ENCODE measurements at regions not wholly inside any gene's neighbourhood (a gene's known extent, or its start where the extent isn't known, plus 50 kb on each side); places are given as distances from the start of the nearest gene placed in this dataset.
"Not testable (repeated sequence)": the region's sequence is repeated elsewhere in the genome, so short reads cannot be mapped to it uniquely, and the experiment has no call there.

DNA sequence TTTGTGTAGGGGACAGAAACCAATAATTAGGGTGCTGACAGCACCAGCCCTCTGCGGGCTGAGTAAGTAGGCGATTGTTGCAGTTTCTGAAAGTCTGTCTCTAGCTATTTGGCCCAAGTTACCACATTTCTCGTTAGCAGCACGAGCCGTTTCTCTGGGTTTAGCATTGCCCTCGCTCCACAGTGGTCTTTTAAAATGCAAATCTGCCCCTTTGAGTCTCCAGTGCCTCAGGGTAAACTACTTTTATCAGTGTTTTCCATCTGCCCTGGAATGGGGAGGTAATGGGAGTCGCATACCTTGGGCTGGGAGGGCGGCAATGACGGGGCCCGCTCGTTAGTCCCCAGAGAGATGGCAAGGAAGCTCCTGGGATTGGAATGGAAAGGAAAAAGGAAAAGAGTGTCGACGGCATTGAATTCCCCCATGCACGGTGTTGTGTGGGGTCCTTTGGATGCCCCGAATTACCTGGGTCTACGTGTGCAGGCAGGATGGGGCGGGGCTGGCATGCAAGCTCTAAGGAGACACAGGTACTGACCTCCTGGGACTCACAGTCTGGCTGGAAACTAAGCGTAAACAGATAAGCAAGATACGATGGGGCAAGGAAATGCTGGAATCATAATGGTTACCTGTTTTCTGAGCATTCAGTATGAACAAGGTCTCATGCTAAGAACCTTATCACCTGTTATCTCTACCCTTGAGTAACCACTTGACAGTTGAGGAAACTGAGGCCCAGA lies 131.8 kb upstream of the MAP1LC3B2 start:
- DNase-seq (ENCODE audit: low read depth in 1 of 2, low spot score in 1 of 2): no peak

DNA sequence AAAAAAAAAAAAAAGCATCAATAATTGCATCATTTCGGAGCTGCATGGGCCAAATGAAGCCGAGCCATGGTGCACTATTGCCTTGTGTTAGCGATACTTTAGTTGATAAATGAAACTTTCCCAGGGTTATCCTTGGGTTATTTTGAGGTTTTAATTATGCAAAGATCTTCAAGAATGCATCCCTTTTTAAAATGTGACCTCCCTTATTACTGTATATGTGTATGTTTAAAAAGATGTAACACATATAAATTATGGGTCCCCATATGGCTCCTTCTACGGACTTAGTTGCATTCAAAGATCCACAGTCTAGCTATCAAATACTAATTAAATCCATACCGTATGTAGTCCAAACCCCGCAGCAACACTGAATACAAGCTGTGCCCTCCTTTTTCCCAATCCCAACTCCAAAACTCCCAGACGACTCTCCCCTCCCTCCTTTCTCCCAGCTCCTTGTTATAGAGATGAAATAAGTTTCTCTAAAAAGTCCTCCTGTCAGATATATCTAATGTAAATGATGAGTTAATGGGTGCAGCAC lies 129.3 kb upstream of the MAP1LC3B2 start:
- no peak for DNase-seq (ENCODE audit: low read depth in 1 of 2, low spot score in 1 of 2)

DNA sequence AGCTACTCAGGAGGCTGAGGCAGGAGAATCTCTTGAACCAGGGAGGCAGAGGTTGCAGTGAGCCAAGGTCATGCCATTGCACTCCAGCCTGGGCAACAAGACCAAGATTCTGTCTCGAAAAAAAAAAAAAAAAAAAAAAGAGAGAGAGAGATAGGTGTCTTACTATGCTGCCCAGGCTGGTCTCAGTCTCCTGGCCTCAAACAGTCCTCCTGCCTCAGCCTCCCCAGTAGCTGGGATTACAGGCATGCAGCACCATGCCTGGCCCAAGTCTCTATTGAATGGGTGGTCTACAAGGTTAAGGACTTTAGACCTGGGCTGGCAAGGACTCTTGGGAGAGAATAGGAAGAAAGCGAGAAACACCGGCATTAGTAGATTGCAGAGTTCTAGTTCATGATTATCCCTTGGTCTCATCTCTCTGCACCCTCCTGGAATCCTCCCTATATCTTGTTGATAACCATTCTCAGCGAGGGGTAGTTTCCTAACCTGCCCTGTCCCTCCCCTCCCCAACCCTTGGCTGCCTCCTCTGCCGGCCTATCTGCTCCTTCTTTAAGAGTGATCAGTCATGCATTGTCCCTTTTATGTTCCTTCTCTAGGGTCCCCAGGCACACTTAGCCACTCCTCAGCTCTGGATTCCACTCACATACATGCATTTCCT lies 128.1 kb upstream of the MAP1LC3B2 start:
- DNase-seq (ENCODE audit: low read depth in 1 of 2, low spot score in 1 of 2): no peak

DNA sequence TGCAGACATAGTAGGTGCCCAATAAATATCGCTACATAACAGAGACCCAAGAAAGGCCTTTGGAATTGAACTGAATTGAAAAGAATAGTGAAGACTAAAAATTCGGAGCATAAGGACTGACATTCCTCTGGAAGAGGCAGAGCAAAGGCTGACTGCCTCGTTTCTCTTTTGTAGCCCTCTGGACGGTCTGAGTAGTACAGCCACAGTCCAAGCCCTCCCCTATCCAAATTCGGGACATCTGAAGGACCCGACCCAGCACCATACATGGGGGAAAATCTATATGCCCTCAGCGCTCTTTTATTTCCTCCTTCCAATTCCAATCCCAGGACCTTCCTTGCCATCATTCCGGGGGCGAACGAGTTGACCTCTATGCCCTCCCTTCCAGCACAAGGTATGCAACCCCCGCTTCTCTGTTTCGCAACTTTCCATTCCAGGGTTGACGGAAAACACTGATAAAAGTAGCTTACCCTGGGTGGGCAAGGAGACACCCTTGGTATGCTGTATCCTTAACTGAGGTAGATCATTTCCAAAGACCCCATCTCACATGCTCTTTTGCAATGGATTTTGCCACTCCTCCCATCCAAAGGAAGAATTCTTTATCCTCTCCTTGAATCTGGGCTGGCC lies 127.4 kb upstream of the MAP1LC3B2 start:
- no peak for DNase-seq (ENCODE audit: low read depth in 1 of 2, low spot score in 1 of 2)

- DNase-seq (ENCODE audit: low read depth in 1 of 2, low spot score in 1 of 2): no peak
Measured at GRCh38 chr12:116432314-116432750, 126.8 kb upstream of the MAP1LC3B2 start.

DNA sequence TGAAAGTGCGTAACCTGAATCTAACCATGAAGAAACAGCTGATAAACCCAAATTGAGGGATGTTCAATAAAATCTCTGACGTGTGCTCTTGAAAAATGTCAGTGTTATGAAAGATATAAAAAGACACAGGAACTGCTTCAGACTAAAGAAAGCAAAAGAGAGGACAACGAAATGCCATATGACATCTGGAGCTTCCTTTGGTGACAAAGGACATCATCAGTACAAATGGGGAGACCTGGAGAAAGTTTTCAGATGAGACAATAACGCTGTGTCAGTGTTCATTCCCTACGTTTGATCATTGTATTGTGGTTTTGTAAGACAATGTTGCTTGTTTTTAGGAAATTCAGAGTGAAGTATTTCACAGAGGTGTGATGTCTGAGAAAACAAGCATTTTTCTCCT lies 125.9 kb upstream of the MAP1LC3B2 start:
- DNase-seq (ENCODE audit: low read depth in 1 of 2, low spot score in 1 of 2): no peak

- no peak for DNase-seq (ENCODE audit: low read depth in 1 of 2, low spot score in 1 of 2)
Measured at GRCh38 chr12:116434155-116435011, 124.8 kb upstream of the MAP1LC3B2 start.

GRCh38 chr12:116435984-116436383 lies 123.2 kb upstream of the MAP1LC3B2 start:
- DNase-seq (ENCODE audit: low read depth in 1 of 2, low spot score in 1 of 2): no peak

DNA sequence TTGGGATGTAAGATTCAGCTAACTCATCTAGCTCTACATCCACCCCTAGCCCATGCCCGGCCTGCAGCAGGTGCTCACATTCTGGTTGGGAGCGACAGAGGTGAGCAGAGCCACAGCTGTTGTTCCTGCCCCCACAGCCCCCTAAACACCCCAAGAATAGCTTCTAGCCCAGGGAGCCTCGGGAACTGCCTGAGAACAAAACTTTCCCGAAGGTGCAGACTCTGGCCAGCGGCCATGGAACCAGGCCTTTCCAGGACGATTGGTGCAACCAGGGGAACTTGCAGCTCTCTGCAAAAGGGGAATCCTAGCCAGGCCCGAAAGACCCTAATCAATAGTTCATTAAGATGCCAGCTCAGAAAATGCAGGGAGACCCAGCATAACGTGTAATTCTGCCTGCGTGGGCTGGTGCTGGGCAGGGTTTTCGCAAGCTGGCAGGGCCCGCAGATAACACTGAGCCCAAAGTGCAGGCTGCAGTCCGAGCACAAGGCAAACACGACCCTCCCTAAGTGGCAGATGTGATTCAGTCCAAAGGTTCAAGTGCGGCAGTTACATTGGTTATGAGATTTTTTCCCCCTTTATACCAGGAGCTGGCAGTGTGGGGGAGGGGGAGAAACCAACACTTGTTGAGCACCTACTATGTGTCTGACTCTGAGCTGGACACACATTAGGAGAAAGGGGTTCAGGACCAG lies 122.5 kb upstream of the MAP1LC3B2 start:
- DNase-seq (ENCODE audit: low read depth in 1 of 2, low spot score in 1 of 2): no peak

DNA sequence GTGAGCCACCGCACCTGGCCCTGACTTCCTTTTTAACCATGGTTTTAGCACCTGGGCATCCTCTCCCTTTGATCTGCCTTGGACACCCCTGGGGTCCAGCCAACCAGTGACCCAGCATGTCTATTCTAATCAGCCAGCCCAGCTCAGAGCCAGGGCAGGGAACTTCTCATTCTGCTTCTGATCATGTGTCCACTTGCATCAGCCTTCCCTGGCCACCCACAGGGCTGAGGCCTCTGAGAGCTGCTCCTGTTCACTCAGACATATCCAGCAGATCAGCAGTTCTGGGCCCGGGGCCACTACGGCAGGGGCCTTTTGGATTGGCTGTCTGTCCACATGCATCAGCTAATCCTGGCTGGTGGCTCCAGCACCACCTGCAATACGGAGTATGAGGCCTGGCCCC lies 117.9 kb upstream of the MAP1LC3B2 start:
- DNase-seq (ENCODE audit: low read depth in 1 of 2, low spot score in 1 of 2): no peak

DNA sequence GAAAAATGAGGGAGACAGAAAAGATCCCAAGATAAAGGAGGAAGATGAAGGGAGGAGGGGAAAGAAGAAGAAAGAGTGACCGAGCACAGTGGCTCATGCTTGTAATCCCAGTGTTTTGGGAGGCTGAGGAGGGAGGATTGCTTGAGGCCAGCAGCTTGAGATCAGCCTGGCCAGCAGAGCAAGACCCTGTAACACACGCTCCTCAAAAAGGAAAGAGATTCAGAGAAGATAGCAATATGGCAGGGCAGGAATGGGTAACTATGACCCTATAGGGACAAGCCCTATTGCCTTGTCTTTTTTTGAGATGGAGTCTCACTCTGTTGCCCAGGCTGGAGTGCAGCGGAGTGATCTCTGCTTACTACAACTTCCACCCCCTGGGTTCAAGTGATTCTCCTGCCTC lies 116.9 kb upstream of the MAP1LC3B2 start:
- DNase-seq (ENCODE audit: low read depth in 1 of 2, low spot score in 1 of 2): no peak

DNA sequence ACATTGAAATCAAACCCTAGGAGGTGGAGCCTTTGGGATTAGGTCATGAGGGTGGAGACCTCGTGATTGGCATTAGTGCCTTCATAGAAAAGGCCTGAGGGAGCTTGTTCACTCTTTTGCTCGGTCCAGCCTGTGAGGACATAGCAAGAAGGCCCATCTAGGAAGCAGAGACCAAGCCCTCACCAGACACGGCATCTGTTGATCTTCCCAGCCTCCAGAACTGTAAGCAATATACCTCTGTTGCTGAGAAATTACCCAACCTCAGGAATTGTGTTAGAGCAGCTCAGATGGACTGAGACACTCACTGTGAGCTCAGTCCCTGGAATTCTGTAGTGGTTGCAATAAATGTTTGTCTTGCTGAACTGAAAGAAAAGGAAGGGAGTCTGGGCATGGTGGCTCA lies 116.2 kb upstream of the MAP1LC3B2 start:
- DNase-seq (ENCODE audit: low read depth in 1 of 2, low spot score in 1 of 2): no peak

DNA sequence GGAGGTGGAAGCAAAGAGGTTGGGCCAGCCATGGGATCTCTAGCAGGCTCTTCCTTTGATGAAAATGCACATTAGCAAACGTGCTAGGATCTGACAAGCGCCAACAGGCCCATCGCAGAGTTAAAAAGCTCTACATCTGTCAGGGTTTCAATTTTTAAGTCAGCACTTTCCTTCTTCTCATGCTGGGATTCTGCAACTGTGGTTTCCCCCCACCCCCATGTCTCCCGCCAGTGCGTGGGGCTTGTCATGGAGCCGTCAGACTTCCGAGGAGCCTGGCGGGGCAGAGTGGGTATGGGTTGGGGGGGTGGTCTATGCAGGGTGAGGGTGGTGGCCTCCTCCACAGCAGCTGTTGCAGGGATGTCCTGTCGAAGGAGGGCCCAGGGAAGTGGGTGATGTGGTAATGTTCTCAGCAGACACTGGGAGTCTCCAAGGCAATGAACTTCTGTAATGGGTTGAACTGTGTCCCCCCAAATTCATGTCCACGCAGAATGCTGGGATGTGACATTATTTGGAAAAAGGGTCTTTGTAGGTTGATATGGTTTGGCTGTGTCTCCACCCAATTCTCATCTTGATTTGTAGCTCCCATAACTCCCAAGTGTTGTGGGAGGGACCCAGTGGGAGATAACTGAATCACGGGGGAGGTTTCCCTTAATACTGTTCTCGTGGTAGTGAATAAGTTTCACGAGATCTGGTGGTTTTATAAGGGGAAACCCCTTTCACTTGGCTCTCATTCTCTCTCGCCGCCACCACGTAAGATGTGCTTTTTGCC lies 115.2 kb upstream of the MAP1LC3B2 start:
- DNase-seq (ENCODE audit: low read depth in 1 of 2, low spot score in 1 of 2): no peak

DNA sequence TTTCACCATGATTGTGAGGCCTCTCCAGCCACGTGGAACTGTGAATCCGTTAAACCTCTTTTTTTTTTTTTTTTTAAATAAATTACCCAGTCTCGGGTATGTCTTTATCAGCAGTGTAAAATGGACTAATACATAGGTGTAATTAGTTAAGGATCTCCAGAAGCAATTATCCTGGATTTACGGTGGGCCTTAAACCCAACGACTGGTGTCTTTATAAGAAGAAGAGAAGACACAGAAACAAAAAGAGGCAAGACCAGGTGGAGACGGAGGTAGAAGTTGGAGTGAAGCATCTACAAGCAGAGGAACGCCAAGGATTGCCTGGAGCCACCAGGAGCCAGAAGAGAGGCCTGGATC lies 114.6 kb upstream of the MAP1LC3B2 start:
- no peak for DNase-seq (ENCODE audit: low read depth in 1 of 2, low spot score in 1 of 2)

DNA sequence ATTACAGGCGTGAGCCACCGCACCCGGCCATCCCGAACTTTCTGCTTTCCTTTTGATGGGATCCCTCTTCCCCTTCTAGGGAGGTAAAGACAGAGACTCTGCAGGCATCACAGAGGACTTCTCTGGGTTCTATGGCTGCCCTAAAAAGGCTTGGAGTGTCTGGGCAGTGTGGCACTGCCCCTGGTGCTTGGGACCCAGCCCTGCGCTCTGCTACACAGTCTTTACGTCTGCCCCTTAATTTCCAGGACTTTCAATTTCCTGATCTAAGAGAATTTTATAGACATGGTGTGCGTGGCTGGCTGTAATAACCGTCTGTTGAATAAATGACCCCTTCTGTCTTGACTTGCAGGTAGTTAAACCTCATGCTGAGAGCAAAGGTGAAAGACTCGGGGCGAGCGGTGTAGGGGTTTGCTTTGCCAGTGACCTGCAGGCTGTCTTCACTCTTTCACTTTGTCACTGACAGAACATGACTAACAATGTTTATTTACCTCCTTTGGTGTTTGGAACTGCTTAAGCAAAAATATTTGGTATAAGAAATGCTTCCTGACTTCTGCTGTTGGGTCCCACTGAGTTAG lies 110.9 kb upstream of the MAP1LC3B2 start:
- DNase-seq (ENCODE audit: low read depth in 1 of 2, low spot score in 1 of 2): no peak

GRCh38 chr12:116450406-116450910 lies 108.7 kb upstream of the MAP1LC3B2 start:
- no peak for DNase-seq (ENCODE audit: low read depth in 1 of 2, low spot score in 1 of 2)

GRCh38 chr12:116452975-116453374 lies 106.2 kb upstream of the MAP1LC3B2 start:
- not testable (repeated sequence) for DNase-seq (ENCODE audit: low read depth in 1 of 2, low spot score in 1 of 2)

DNA sequence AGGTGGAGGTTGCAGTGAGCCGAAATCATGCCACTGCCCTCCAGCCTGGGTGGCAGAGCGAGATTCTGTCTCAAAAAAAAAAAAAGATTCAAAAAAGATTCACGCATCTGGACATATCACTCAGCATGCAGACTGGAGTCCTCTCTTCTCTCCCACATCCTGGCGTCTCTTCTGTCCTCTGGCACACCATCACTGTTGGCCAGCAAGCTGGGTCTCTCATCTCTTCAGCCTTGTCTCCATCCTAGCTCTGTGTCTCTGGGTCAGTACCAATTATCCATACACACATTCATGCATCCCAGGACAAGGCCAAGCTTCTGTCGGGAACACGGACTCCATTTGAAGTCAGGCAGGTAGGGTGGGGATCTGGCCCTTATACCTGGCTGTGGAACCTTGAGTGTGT lies 105.5 kb upstream of the MAP1LC3B2 start:
- DNase-seq (ENCODE audit: low read depth in 1 of 2, low spot score in 1 of 2): no peak

DNA sequence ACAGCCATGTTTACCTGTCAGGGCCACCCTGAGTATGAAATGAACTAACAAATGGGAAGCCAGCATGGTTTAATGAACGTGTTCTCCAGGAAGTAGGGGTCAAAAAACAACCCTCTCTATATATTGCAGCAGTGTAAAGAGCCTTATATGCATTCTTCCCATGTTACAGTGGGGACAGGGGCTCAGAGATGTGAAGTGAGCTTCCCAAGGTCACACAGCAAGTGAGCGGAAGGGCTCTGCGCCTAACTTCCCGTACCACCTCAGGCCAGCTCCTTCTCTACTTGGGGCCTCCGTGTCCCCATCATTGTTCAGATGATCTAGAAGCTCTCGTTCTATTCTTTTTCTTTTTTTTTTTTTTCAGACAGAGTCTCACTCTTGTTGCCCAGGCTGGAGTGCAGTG lies 105.1 kb upstream of the MAP1LC3B2 start:
- no peak for DNase-seq (ENCODE audit: low read depth in 1 of 2, low spot score in 1 of 2)
